PC-9 (cell line): ENCODE measurements at regions not wholly inside any gene's neighbourhood (a gene's known extent, or its start where the extent isn't known, plus 50 kb on each side); places are given as distances from the start of the nearest gene placed in this dataset.

ENCODE experiments used
- BruUV-seq: library from RNA; stranded (reverse); fragments of 400-500 nt; replicated peaks from 2 replicates; lab custom pipeline; 2021; lab: Mats Ljungman, UMichigan
- CTCF ChIA-PET: fragments of 300-600 bp; sonication (Branson Sonifier 250); formaldehyde crosslinking; loops from one replicate; lab custom pipeline; 2022; ENCODE audit warnings: antibody characterized with exemption; lab: Charles Lee
- POLR2A ChIA-PET: fragments of 300-600 bp; sonication (Branson Sonifier 250); formaldehyde crosslinking; loops from one replicate; lab custom pipeline; 2022; ENCODE audit warnings: antibody characterized with exemption; ENCODE audit not compliant: unreplicated experiment; lab: Charles Lee
- DNase-seq, 2 experiments: peaks; one replicate each; pipeline versions ENCODE4 v3.0.0 to v3.0.0-alpha.2; 2015 to 2022; ENCODE audit warnings: mixed read lengths in 1 of 2
- H2AFZ ChIP-seq: fragments of 200-600 bp; sonication (generic); 2 replicates; pipeline ENCODE4 v1.8.1; 2017; ENCODE audit warnings: antibody characterized with exemption
- H3F3A ChIP-seq: fragments of 200-600 bp; sonication (generic); 2 replicates; pipeline ENCODE4 v1.8.1; 2017; ENCODE audit warnings: antibody characterized with exemption, mild to moderate bottlenecking, low read depth; ENCODE audit not compliant: insufficient read depth
- H3K27ac ChIP-seq: fragments of 200-600 bp; sonication (generic); 2 replicates; pipeline ENCODE4 v1.6.1; 2016; ENCODE audit warnings: mixed run types
- H3K27me3 ChIP-seq: fragments of 200-600 bp; sonication (generic); 2 replicates; pipeline ENCODE4 v1.6.1; 2016; ENCODE audit warnings: low read depth, mixed run types; ENCODE audit not compliant: insufficient read depth
- H3K36me3 ChIP-seq: fragments of 200-600 bp; sonication (generic); 2 replicates; pipeline ENCODE4 v1.6.1; 2016; ENCODE audit warnings: low read depth, mixed run types
- H3K4me1 ChIP-seq: fragments of 200-600 bp; sonication (generic); replicated peaks from 2 replicates; pipeline ENCODE4 v1.6.1; 2016; ENCODE audit warnings: mixed run types; ENCODE audit not compliant: insufficient read depth
- H3K4me2 ChIP-seq: fragments of 200-600 bp; sonication (generic); 2 replicates; pipeline ENCODE4 v1.6.1; 2017; ENCODE audit warnings: mixed run types
- H3K4me3 ChIP-seq: fragments of 200-600 bp; sonication (generic); 2 replicates; pipeline ENCODE4 v1.6.1; 2016; ENCODE audit warnings: mixed run types
- H3K79me2 ChIP-seq: fragments of 200-600 bp; sonication (generic); 2 replicates; pipeline ENCODE4 v1.6.1; 2017; ENCODE audit warnings: low read depth, mixed run types
- H3K9me2 ChIP-seq: fragments of 200-600 bp; sonication (generic); 2 replicates; pipeline ENCODE4 v1.8.1; 2017; ENCODE audit warnings: mild to moderate bottlenecking; ENCODE audit not compliant: insufficient read depth
- H3K9me3 ChIP-seq: fragments of 200-600 bp; sonication (generic); 2 replicates; pipeline ENCODE4 v1.8.1; 2016; ENCODE audit warnings: low read depth; ENCODE audit not compliant: insufficient read depth
- H4K20me1 ChIP-seq: fragments of 200-600 bp; sonication (generic); 2 replicates; pipeline ENCODE4 v1.8.1; 2017; ENCODE audit not compliant: insufficient read depth
- EZH2 ChIP-seq: fragments of 200-600 bp; sonication (generic); IDR thresholded peaks from 2 replicates; pipeline ENCODE4 v1.8.0; 2017; ENCODE audit warnings: antibody characterized with exemption, low read depth
- intact Hi-C: fragments of 100-400 bp; cut with micrococcal nuclease; formaldehyde crosslinking; loops from one replicate; pipeline ENCODE4 v1.10.0; 2022; ENCODE audit not compliant: unreplicated experiment
- TF ChIP-seq, protein P1 (sequence below): fragments of 200-600 bp; sonication (generic); conservative IDR thresholded peaks from 2 replicates; pipeline ENCODE4 v1.6.1; 2017; ENCODE audit warnings: mixed run types, antibody characterized with exemption, mild to moderate bottlenecking, moderate library complexity

DNA sequence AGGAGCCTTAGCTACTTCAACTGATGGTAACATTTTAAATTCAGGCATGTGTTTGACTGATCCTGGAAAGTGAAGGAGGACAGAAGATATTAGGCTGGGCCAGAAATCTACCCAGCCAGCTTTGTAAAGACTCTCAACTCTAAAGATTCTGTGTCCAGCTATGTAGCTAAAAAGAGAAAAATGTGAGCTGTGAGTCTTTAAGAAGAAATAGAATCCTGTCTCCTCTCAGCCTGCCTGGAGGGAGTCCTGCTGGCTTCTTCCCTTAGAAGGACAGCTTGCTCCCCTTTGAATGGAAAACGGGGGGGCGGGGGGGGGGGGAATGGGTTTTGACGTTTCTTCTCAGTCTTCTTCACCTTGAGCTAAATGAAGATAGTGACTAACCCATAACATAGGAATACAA lies 54.3 kb upstream of the INTU start:
- Histone ChIP-seq H3F3A (no peaks in the 10 kb centered on the region), H3K9me3 (no peaks in the 10 kb centered on the region), H3K27ac (no peak overlapping the region), H4K20me1 (no peaks in the 10 kb centered on the region), H3K4me1 (no peaks in the 10 kb centered on the region), H3K27me3 (no peaks in the 10 kb centered on the region), H3K79me2 (no peaks in the 10 kb centered on the region), H3K9me2 (no peaks in the 10 kb centered on the region), H3K4me3 (no peak overlapping the region), H3K36me3 (no peaks in the 10 kb centered on the region), H2AFZ (no peak overlapping the region), H3K4me2 (no peak overlapping the region)
- no TSS peak for BruUV-seq
- TF ChIP-seq, protein P1, sequence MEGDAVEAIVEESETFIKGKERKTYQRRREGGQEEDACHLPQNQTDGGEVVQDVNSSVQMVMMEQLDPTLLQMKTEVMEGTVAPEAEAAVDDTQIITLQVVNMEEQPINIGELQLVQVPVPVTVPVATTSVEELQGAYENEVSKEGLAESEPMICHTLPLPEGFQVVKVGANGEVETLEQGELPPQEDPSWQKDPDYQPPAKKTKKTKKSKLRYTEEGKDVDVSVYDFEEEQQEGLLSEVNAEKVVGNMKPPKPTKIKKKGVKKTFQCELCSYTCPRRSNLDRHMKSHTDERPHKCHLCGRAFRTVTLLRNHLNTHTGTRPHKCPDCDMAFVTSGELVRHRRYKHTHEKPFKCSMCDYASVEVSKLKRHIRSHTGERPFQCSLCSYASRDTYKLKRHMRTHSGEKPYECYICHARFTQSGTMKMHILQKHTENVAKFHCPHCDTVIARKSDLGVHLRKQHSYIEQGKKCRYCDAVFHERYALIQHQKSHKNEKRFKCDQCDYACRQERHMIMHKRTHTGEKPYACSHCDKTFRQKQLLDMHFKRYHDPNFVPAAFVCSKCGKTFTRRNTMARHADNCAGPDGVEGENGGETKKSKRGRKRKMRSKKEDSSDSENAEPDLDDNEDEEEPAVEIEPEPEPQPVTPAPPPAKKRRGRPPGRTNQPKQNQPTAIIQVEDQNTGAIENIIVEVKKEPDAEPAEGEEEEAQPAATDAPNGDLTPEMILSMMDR: no peak
- no peak for TF ChIP-seq EZH2
- ChIA-PET CTCF (interaction anchor here (0.7 kb wide), 1 partner anchor 9 kb away, joined by 5 read pairs; no protein-coding TSS in a partner anchor), POLR2A (no interaction called here)
- no peak for DNase-seq
- intact Hi-C loops: no loop called here

DNA sequence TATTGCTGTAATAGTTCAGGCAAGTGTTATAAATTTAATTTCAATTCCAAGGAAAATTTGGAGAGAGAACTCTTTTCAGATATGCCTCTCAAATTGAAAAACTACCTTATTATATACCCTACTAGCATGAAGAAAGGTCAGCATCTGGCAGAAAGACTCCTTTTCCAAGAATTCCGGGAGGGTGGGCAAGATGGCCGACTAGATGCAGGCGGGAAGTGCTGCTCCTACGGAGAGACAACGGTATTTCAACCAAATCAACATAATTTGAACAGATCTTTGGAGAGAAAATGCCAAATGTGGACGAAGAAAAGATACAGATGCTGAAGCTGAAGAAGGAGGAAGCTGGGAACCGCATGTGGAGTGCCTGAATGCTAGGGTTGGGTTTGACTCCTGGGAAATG lies 53.8 kb upstream of the INTU start:
- Histone ChIP-seq H3K36me3 (no peaks in the 10 kb centered on the region), H3K4me3 (no peak overlapping the region), H4K20me1 (no peaks in the 10 kb centered on the region), H3K4me2 (no peak overlapping the region), H3K27me3 (no peaks in the 10 kb centered on the region), H3K9me3 (no peaks in the 10 kb centered on the region), H3K4me1 (no peaks in the 10 kb centered on the region), H3F3A (no peaks in the 10 kb centered on the region), H3K9me2 (no peaks in the 10 kb centered on the region), H2AFZ (no peak overlapping the region), H3K27ac (no peak overlapping the region), H3K79me2 (no peaks in the 10 kb centered on the region)
- ChIA-PET CTCF (interaction anchor here (0.7 kb wide), 1 partner anchor 8 kb away, joined by 5 read pairs; no protein-coding TSS in a partner anchor), POLR2A (no interaction called here)
- TF ChIP-seq, protein P1: no peak
- TF ChIP-seq EZH2: no peak
- no peak for DNase-seq
- intact Hi-C loops: no loop called here
- no TSS peak for BruUV-seq

DNA sequence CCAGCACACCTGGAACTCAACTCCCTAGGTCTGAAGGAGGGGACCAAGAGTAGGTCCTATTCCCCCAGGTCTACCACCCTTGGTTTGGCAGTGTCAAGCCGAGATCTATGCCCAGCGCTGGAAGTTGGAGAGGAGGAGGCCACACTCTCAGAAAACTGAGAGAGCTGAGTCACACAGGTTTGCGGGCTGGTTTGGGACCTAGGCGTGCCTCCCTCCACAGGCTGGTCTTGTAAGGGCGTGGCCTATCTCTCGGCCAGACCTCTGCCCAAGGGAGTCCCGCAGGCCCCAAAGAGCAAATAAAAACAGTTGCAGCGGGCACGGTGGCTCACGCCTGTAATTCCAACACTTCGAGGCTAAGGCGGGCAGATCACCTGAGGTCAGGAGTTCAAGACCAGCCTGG lies 52.9 kb upstream of the INTU start:
- POLR2A ChIA-PET: no interaction called here
- Histone ChIP-seq H3K4me3 (no peak overlapping the region), H3K9me3 (no peaks in the 10 kb centered on the region), H3K4me1 (no peaks in the 10 kb centered on the region), H2AFZ (no peak overlapping the region), H3K9me2 (no peaks in the 10 kb centered on the region), H4K20me1 (no peaks in the 10 kb centered on the region), H3K36me3 (no peaks in the 10 kb centered on the region), H3K27ac (no peak overlapping the region), H3F3A (no peaks in the 10 kb centered on the region), H3K4me2 (no peak overlapping the region), H3K79me2 (no peaks in the 10 kb centered on the region), H3K27me3 (no peaks in the 10 kb centered on the region)
- no peak for DNase-seq
- BruUV-seq: no TSS peak
- intact Hi-C loops: no loop called here
- CTCF ChIA-PET: no interaction called here
- TF ChIP-seq, protein P1: no peak
- no peak for TF ChIP-seq EZH2
